BLaER1 (cell line): ENCODE measurements at regions not wholly inside any gene's neighbourhood (a gene's known extent, or its start where the extent isn't known, plus 50 kb on each side); places are given as distances from the start of the nearest gene placed in this dataset.

Source experiments
- H3K27ac ChIP-seq: shearing (Covaris generic); formaldehyde crosslinking; 2 replicates; pipeline ENCODE4 v1.8.1; 2022
- H3K27me3 ChIP-seq: shearing (Covaris generic); formaldehyde crosslinking; 2 replicates; pipeline ENCODE4 v1.8.1; 2022
- H3K36me3 ChIP-seq: shearing (Covaris generic); formaldehyde crosslinking; 2 replicates; pipeline ENCODE4 v1.8.1; 2022
- H3K4me1 ChIP-seq: shearing (Covaris generic); formaldehyde crosslinking; 2 replicates; pipeline ENCODE4 v1.8.1; 2022
- H3K4me2 ChIP-seq: shearing (Covaris generic); formaldehyde crosslinking; 2 replicates; pipeline ENCODE4 v1.8.1; 2022
- H3K4me3 ChIP-seq: shearing (Covaris generic); formaldehyde crosslinking; 2 replicates; pipeline ENCODE4 v1.8.1; 2022
- H3K9ac ChIP-seq: shearing (Covaris generic); formaldehyde crosslinking; 2 replicates; pipeline ENCODE4 v1.8.1; 2022
- H3K9me3 ChIP-seq: shearing (Covaris generic); formaldehyde crosslinking; 2 replicates; pipeline ENCODE4 v1.8.1; 2022
- H4K20me1 ChIP-seq: shearing (Covaris generic); formaldehyde crosslinking; 2 replicates; pipeline ENCODE4 v1.8.1; 2022
- Cebpa-rat ChIP-seq: shearing (Covaris generic); IDR thresholded peaks from 2 replicates; pipeline ENCODE4 v1.8.1; 2022

GRCh38 chr13:40381935-40382764, 284.3 kb downstream of the FOXO1 start:
- no peaks in the 10 kb centered on the region for H3K27me3 ChIP-seq
- H4K20me1 ChIP-seq = no peaks in the 10 kb centered on the region
- H3K9ac ChIP-seq = no peak overlapping the region
- no peak overlapping the region for H3K4me2 ChIP-seq
- no peak overlapping the region for H3K4me3 ChIP-seq
- H3K27ac ChIP-seq = 0 out of 2 replicates have a peak overlapping the region, but pooled peaks have one; percentile 23
- no peaks in the 10 kb centered on the region for H3K9me3 ChIP-seq
- H3K4me1 ChIP-seq = peaks cover 37% of the 10 kb centered on the region
- no peak for TF ChIP-seq Cebpa-rat
- H3K36me3 ChIP-seq = no peaks in the 10 kb centered on the region

- no peaks in the 10 kb centered on the region for H3K9me3 ChIP-seq
- no peaks in the 10 kb centered on the region for H3K27me3 ChIP-seq
- no peak overlapping the region for H3K9ac ChIP-seq
- H3K36me3 ChIP-seq = no peaks in the 10 kb centered on the region
- H4K20me1 ChIP-seq = no peaks in the 10 kb centered on the region
- no peak overlapping the region for H3K4me2 ChIP-seq
- no peak for TF ChIP-seq Cebpa-rat
- no peak overlapping the region for H3K4me3 ChIP-seq
- H3K4me1 ChIP-seq = peaks cover 32% of the 10 kb centered on the region
- H3K27ac ChIP-seq = peak overlapping the region; percentile 45; the same call in 1 of the 2 replicates
These were observed 283.3 kb downstream of the FOXO1 start for GRCh38 chr13:40383132-40383531.

GRCh38 chr13:40383885-40384284, 282.6 kb downstream of the FOXO1 start:
- TF ChIP-seq Cebpa-rat = no peak
- no peak overlapping the region for H3K4me3 ChIP-seq
- peaks cover 35% of the 10 kb centered on the region for H3K4me1 ChIP-seq
- H3K9ac ChIP-seq = no peak overlapping the region
- H4K20me1 ChIP-seq = no peaks in the 10 kb centered on the region
- H3K4me2 ChIP-seq = no peak overlapping the region
- H3K36me3 ChIP-seq = no peaks in the 10 kb centered on the region
- no peak overlapping the region for H3K27ac ChIP-seq
- no peaks in the 10 kb centered on the region for H3K9me3 ChIP-seq
- H3K27me3 ChIP-seq = no peaks in the 10 kb centered on the region

GRCh38 chr13:40384976-40385857, 281.2 kb downstream of the FOXO1 start:
- Histone ChIP-seq H3K4me1 (peaks cover 40% of the 10 kb centered on the region), H3K4me3 (no peak overlapping the region), H3K4me2 (no peak overlapping the region), H3K9ac (no peak overlapping the region), H3K27ac (no peak overlapping the region), H3K36me3 (no peaks in the 10 kb centered on the region), H4K20me1 (no peaks in the 10 kb centered on the region), H3K9me3 (no peaks in the 10 kb centered on the region), H3K27me3 (no peaks in the 10 kb centered on the region)
- TF ChIP-seq Cebpa-rat = no peak

GRCh38 chr13:40385858-40386180, 280.6 kb downstream of the FOXO1 start:
- Histone ChIP-seq H3K4me3 (no peak overlapping the region), H4K20me1 (no peaks in the 10 kb centered on the region), H3K27me3 (no peaks in the 10 kb centered on the region), H3K9ac (no peak overlapping the region), H3K27ac (no peak overlapping the region), H3K4me1 (peaks cover 46% of the 10 kb centered on the region), H3K9me3 (no peaks in the 10 kb centered on the region), H3K4me2 (no peak overlapping the region), H3K36me3 (no peaks in the 10 kb centered on the region)
- TF ChIP-seq Cebpa-rat = no peak

- Histone ChIP-seq H3K27ac (no peak overlapping the region), H3K9me3 (no peaks in the 10 kb centered on the region), H3K4me1 (peaks cover 50% of the 10 kb centered on the region), H4K20me1 (no peaks in the 10 kb centered on the region), H3K27me3 (no peaks in the 10 kb centered on the region), H3K4me2 (no peak overlapping the region), H3K9ac (no peak overlapping the region), H3K4me3 (no peak overlapping the region), H3K36me3 (no peaks in the 10 kb centered on the region)
- no peak for TF ChIP-seq Cebpa-rat
These were observed 279.9 kb downstream of the FOXO1 start for GRCh38 chr13:40386586-40386985.

- TF ChIP-seq Cebpa-rat = no peak
- no peaks in the 10 kb centered on the region for H3K9me3 ChIP-seq
- no peak overlapping the region for H3K4me3 ChIP-seq
- no peaks in the 10 kb centered on the region for H3K36me3 ChIP-seq
- peak overlapping the region; percentile 79 for H3K4me2 ChIP-seq
- no peak overlapping the region for H3K9ac ChIP-seq
- H3K27ac ChIP-seq = 0 out of 2 replicates have a peak overlapping the region, but pooled peaks have one; percentile 48
- H4K20me1 ChIP-seq = no peaks in the 10 kb centered on the region
- peaks cover 50% of the 10 kb centered on the region for H3K4me1 ChIP-seq
- no peaks in the 10 kb centered on the region for H3K27me3 ChIP-seq
These were observed 278.7 kb downstream of the FOXO1 start for GRCh38 chr13:40387775-40388174.

GRCh38 chr13:40388617-40389016, 277.8 kb downstream of the FOXO1 start:
- peak overlapping the region; percentile 45 for H3K9ac ChIP-seq
- peak overlapping the region; percentile 48 for H3K27ac ChIP-seq
- peak overlapping the region; percentile 79 for H3K4me2 ChIP-seq

GRCh38 chr13:40389081-40389641, 277.3 kb downstream of the FOXO1 start:
- Histone ChIP-seq H3K36me3 (no peaks in the 10 kb centered on the region), H3K27ac (peak overlapping the region; percentile 48), H3K27me3 (no peaks in the 10 kb centered on the region), H3K4me2 (peak overlapping the region; percentile 79), H3K4me3 (peak overlapping the region; percentile 44), H4K20me1 (no peaks in the 10 kb centered on the region), H3K9ac (peak overlapping the region; percentile 45), H3K4me1 (peaks cover 43% of the 10 kb centered on the region), H3K9me3 (peaks cover 1% of the 10 kb centered on the region; the same call in 1 of the 2 replicates)
- TF ChIP-seq Cebpa-rat = no peak

More at GRCh38 chr13:40388617-40389016, 277.8 kb downstream of the FOXO1 start:
- TF ChIP-seq Cebpa-rat = no peak
- Histone ChIP-seq H3K4me3 (peak overlapping the region; percentile 44), H3K36me3 (no peaks in the 10 kb centered on the region), H3K9me3 (no peaks in the 10 kb centered on the region), H4K20me1 (no peaks in the 10 kb centered on the region), H3K27me3 (no peaks in the 10 kb centered on the region), H3K4me1 (peaks cover 43% of the 10 kb centered on the region)
